ENCODE measurements at regions not wholly inside any gene's neighbourhood (a gene's known extent, or its start where the extent isn't known, plus 50 kb on each side); places are given as distances from the start of the nearest gene placed in this dataset.

- TF ChIP-seq, protein P1, sequence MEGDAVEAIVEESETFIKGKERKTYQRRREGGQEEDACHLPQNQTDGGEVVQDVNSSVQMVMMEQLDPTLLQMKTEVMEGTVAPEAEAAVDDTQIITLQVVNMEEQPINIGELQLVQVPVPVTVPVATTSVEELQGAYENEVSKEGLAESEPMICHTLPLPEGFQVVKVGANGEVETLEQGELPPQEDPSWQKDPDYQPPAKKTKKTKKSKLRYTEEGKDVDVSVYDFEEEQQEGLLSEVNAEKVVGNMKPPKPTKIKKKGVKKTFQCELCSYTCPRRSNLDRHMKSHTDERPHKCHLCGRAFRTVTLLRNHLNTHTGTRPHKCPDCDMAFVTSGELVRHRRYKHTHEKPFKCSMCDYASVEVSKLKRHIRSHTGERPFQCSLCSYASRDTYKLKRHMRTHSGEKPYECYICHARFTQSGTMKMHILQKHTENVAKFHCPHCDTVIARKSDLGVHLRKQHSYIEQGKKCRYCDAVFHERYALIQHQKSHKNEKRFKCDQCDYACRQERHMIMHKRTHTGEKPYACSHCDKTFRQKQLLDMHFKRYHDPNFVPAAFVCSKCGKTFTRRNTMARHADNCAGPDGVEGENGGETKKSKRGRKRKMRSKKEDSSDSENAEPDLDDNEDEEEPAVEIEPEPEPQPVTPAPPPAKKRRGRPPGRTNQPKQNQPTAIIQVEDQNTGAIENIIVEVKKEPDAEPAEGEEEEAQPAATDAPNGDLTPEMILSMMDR (IDR thresholded peaks at IDR 0.05): no peak
- TF ChIP-seq POLR2A (IDR thresholded peaks at IDR 0.05) (no peak), EP300 (IDR thresholded peaks at IDR 0.05) (no peak), POLR2AphosphoS5 (IDR thresholded peaks at IDR 0.05) (no peak)
Measured at GRCh38 chr4:66820681-66821080, 724.6 kb downstream of the CENPC start.
